ENCODE measurements at regions not wholly inside any gene's neighbourhood (a gene's known extent, or its start where the extent isn't known, plus 50 kb on each side); places are given as distances from the start of the nearest gene placed in this dataset.

DNA sequence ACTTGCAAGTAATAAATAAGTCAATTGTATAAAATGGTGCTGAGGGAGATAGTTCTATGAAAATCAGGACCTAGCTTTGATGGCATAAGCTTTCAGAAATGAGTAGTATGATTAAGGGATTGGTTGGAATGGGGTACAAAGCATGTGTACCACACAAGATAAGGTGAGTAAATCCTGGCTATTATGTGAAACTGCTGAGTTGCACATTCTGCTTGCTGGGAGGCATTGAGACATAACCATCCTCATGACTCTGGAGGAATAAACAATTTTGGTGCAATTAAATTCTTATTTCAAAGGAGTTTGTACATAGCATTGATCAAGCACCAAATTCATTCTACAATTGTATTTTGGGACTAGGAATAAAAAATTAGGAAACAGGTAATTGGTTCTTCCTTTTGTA is 755.2 kb upstream of the ACO1 start:
- TF ChIP-seq CTCF (IDR thresholded peaks at IDR 0.05), result no peak
- no peak for TF ChIP-seq POLR2A (IDR thresholded peaks at IDR 0.05)
- no peak for TF ChIP-seq POLR2AphosphoS5 (IDR thresholded peaks at IDR 0.05)
- TF ChIP-seq EP300 (IDR thresholded peaks at IDR 0.05), result no peak

Measured in sigmoid colon (tissue), 4 donors.